Neural progenitor cell (in vitro differentiated cells): ENCODE measurements at regions not wholly inside any gene's neighbourhood (a gene's known extent, or its start where the extent isn't known, plus 50 kb on each side); places are given as distances from the start of the nearest gene placed in this dataset.
A peak's percentile ranks its signal among the peaks of the same experiment; 100 is the strongest.
"Not testable (repeated sequence)": the region's sequence is repeated elsewhere in the genome, so short reads cannot be mapped to it uniquely, and the experiment has no call there.

Experiments
- DNase-seq: peaks from one replicate; pipeline ENCODE4 v3.0.0-alpha.2; 2016; ENCODE audit warnings: low spot score
- H2AFZ ChIP-seq: fragments of 200-600 bp; sonication (generic); replicated peaks from 2 replicates; pipeline ENCODE4 v1.6.1; 2016; ENCODE audit warnings: antibody characterized with exemption
- H3F3A ChIP-seq: fragments of 200-600 bp; sonication (generic); 2 replicates; pipeline ENCODE4 v1.6.1; 2016; ENCODE audit warnings: antibody characterized with exemption, low read depth
- H3K27ac ChIP-seq: fragments of 200-600 bp; sonication (generic); 2 replicates; pipeline ENCODE4 v1.5.1; 2016; ENCODE audit warnings: mild to moderate bottlenecking
- H3K27me3 ChIP-seq: fragments of 200-600 bp; sonication (generic); 2 replicates; pipeline ENCODE4 v1.6.1; 2016; ENCODE audit warnings: mild to moderate bottlenecking, moderate library complexity
- H3K36me3 ChIP-seq: fragments of 200-600 bp; sonication (generic); 2 replicates; pipeline ENCODE4 v1.5.1; 2016
- H3K4me1 ChIP-seq: fragments of 200-600 bp; sonication (generic); 2 replicates; pipeline ENCODE4 v1.6.1; 2016; ENCODE audit warnings: mixed run types
- H3K4me2 ChIP-seq: fragments of 200-600 bp; sonication (generic); 2 replicates; pipeline ENCODE4 v1.6.1; 2016
- H3K4me3 ChIP-seq: fragments of 200-600 bp; sonication (generic); 2 replicates; pipeline ENCODE4 v1.5.1; 2016
- H3K79me2 ChIP-seq: fragments of 200-600 bp; sonication (generic); 2 replicates; pipeline ENCODE4 v1.6.1; 2016; ENCODE audit warnings: low read depth
- H3K9ac ChIP-seq: fragments of 200-600 bp; sonication (generic); 2 replicates; pipeline ENCODE4 v1.6.1; 2016
- H3K9me3 ChIP-seq: fragments of 200-600 bp; sonication (generic); 2 replicates; pipeline ENCODE4 v1.5.1; 2016; ENCODE audit warnings: low read depth
- H4K20me1 ChIP-seq: fragments of 200-600 bp; sonication (generic); 2 replicates; pipeline ENCODE4 v1.6.1; 2016; ENCODE audit warnings: low read depth
- H3K27ac Mint-ChIP-seq: 3 replicates; pipeline ENCODE4 v1.8.0; 2021; ENCODE audit warnings: mixed read lengths
- H3K27me3 Mint-ChIP-seq: 2 replicates; pipeline ENCODE4 v1.8.0; 2022; ENCODE audit warnings: low read depth, mild to moderate bottlenecking, inconsistent platforms, moderate library complexity, mixed read lengths; ENCODE audit not compliant: insufficient read depth
- H3K36me3 Mint-ChIP-seq: 3 replicates; pipeline ENCODE4 v1.8.0; 2021; ENCODE audit warnings: mixed read lengths
- H3K4me1 Mint-ChIP-seq: 3 replicates; pipeline ENCODE4 v1.8.0; 2021; ENCODE audit warnings: mixed read lengths
- H3K4me3 Mint-ChIP-seq: 3 replicates; pipeline ENCODE4 v1.8.0; 2021; ENCODE audit warnings: mild to moderate bottlenecking, moderate library complexity, mixed read lengths
- H3K9me3 Mint-ChIP-seq: 3 replicates; pipeline ENCODE4 v1.8.0; 2020; ENCODE audit warnings: mixed read lengths
- EZH2 ChIP-seq: fragments of 200-600 bp; sonication (generic); IDR thresholded peaks from 2 replicates; pipeline ENCODE4 v1.6.1; 2017; ENCODE audit warnings: antibody characterized with exemption, mild to moderate bottlenecking, moderate library complexity
- EZH2phosphoT487 ChIP-seq: fragments of 200-600 bp; sonication (generic); IDR thresholded peaks from 2 replicates; pipeline ENCODE4 v1.6.1; 2017; ENCODE audit warnings: antibody characterized with exemption
- TF ChIP-seq, protein P1 (sequence below): fragments of 200-600 bp; sonication (generic); IDR thresholded peaks from 2 replicates; pipeline ENCODE4 v1.5.1; 2017; ENCODE audit warnings: antibody characterized with exemption, mild to moderate bottlenecking

DNA sequence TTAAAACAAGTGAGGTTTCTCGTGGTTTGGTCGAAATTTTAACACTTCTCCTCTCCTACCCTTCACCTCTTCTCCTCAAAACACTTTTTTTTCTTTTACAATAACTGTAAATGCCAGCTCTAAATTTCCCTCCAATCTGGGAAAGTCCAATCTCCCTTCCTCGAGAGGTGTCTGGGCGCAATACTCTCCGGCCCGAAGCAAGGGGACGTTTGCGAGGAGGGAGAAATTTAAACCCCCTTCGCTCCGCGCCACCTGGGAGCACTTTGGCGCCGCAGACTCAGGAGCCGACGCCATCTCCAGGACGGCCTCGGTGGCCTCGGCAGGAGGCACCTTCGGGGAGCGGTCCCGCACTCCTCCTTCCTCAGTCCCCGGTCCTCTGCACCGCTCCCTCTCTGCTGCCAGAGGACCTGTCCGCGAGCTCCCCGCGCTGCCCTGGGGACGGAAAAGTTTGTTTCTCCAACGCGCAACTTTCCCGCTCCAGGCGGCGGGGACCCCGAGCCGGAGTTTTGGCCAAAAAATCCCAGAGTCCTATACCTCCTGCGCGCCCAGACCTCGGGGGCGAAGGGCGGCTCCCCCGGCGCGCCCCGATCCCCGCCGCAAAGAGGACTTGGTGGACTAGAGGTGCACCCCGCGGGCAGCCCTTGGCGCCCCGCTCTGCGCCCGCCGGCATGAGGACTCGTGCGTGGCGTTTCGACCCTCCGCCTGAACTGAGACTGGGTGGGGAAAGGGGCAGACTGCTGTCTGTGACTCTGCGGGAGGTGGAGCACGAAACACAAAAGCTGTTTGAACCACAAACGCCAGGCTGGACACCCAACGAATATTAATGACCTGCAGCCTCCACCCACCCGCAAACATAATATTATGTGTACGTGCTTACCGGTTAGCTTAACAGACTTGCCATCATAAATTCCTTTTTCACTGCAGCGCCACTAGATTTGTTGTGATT is 95.2 kb upstream of the HMGA2 start:
- no peaks in the 10 kb centered on the region for H3K36me3 Mint-ChIP-seq
- H3K4me2 ChIP-seq, result peak overlapping the region; percentile 89
- H3K9me3 Mint-ChIP-seq, result peaks cover 6% of the 10 kb centered on the region
- H3K9me3 ChIP-seq, result no peaks in the 10 kb centered on the region
- no peak overlapping the region for H3K27ac ChIP-seq
- H2AFZ ChIP-seq, result peak overlapping the region; percentile 74
- H3K36me3 ChIP-seq, result no peaks in the 10 kb centered on the region
- peaks cover 14% of the 10 kb centered on the region for H3K27me3 Mint-ChIP-seq
- H3K4me3 Mint-ChIP-seq, result peak overlapping the region; percentile 86
- H3K4me1 Mint-ChIP-seq, result peaks cover 12% of the 10 kb centered on the region
- H4K20me1 ChIP-seq, result no peaks in the 10 kb centered on the region
- peaks cover 7% of the 10 kb centered on the region for H3F3A ChIP-seq
- peak overlapping the region; percentile 59 for H3K4me3 ChIP-seq
- peak; percentile 75 for DNase-seq
- no peak overlapping the region for H3K9ac ChIP-seq
- TF ChIP-seq EZH2phosphoT487, result peak; percentile 8
- TF ChIP-seq, protein P1, sequence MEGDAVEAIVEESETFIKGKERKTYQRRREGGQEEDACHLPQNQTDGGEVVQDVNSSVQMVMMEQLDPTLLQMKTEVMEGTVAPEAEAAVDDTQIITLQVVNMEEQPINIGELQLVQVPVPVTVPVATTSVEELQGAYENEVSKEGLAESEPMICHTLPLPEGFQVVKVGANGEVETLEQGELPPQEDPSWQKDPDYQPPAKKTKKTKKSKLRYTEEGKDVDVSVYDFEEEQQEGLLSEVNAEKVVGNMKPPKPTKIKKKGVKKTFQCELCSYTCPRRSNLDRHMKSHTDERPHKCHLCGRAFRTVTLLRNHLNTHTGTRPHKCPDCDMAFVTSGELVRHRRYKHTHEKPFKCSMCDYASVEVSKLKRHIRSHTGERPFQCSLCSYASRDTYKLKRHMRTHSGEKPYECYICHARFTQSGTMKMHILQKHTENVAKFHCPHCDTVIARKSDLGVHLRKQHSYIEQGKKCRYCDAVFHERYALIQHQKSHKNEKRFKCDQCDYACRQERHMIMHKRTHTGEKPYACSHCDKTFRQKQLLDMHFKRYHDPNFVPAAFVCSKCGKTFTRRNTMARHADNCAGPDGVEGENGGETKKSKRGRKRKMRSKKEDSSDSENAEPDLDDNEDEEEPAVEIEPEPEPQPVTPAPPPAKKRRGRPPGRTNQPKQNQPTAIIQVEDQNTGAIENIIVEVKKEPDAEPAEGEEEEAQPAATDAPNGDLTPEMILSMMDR, result no peak
- TF ChIP-seq EZH2, result peak; percentile 71
- no peak overlapping the region for H3K27ac Mint-ChIP-seq
- no peaks in the 10 kb centered on the region for H3K79me2 ChIP-seq
- H3K4me1 ChIP-seq, result peaks cover 9% of the 10 kb centered on the region
- peaks cover 45% of the 10 kb centered on the region for H3K27me3 ChIP-seq

DNA sequence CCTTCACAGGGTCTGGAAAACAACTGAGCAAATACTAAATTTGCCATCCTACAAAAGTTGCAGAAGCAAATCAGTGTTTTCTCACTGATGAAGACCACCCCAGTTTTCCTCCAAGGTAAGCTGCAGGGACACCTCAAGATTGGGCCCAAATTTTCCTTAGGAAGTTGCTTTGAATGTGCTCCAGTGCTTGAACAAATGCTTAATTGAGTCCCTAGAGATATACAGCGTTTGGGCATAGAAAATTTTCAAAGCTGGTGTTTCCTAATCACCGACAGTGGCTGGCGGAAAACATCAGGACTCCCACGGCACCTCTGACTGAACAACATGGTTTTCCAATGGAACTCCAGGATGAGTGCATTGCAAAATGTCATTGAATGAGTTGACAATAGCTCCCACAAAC is 92.5 kb upstream of the HMGA2 start:
- Mint-ChIP-seq H3K4me3 (no peak overlapping the region), H3K36me3 (no peaks in the 10 kb centered on the region), H3K27ac (no peak overlapping the region), H3K27me3 (peaks cover 15% of the 10 kb centered on the region), H3K9me3 (peaks cover 3% of the 10 kb centered on the region), H3K4me1 (peaks cover 12% of the 10 kb centered on the region)
- no peak for DNase-seq
- peaks cover 9% of the 10 kb centered on the region for H3K4me1 ChIP-seq
- H4K20me1 ChIP-seq, result no peaks in the 10 kb centered on the region
- TF ChIP-seq, protein P1, result no peak
- no peak for TF ChIP-seq EZH2phosphoT487
- TF ChIP-seq EZH2, result no peak
- H3K9ac ChIP-seq, result no peak overlapping the region
- H3K4me3 ChIP-seq, result no peak overlapping the region
- no peaks in the 10 kb centered on the region for H3K36me3 ChIP-seq
- peaks cover 45% of the 10 kb centered on the region for H3K27me3 ChIP-seq
- H3K9me3 ChIP-seq, result no peaks in the 10 kb centered on the region
- H3K4me2 ChIP-seq, result no peak overlapping the region
- no peaks in the 10 kb centered on the region for H3K79me2 ChIP-seq
- no peak overlapping the region for H3K27ac ChIP-seq
- H3F3A ChIP-seq, result peaks cover 7% of the 10 kb centered on the region
- no peak overlapping the region for H2AFZ ChIP-seq

DNA sequence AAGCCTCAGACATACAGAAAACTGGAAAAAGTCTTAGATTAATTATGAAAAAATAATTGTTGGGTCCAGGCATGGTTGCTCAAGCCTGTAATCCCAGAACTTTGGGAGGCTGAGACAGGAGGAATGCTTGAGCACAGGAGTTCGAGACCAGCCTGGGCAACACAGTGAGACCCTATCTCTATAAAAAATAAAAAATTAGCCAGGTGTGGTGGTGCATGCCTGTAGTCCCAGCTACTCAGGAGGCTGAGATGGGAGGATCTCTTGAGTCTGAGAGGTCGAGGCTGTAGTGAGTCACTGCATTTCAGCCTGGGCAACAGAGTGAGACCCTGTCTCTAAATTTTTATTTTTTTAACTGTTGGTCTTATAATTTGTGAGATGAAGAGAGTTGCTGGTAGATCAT is 90.6 kb upstream of the HMGA2 start:
- peaks cover 16% of the 10 kb centered on the region for H3K27me3 Mint-ChIP-seq
- not testable (repeated sequence) for H3K9me3 Mint-ChIP-seq, H3K4me1 Mint-ChIP-seq, H3K4me2 ChIP-seq, H4K20me1 ChIP-seq, H3F3A ChIP-seq, H3K36me3 Mint-ChIP-seq, H3K4me3 ChIP-seq, H2AFZ ChIP-seq, H3K9ac ChIP-seq, H3K4me3 Mint-ChIP-seq, H3K4me1 ChIP-seq, H3K27ac ChIP-seq, H3K27ac Mint-ChIP-seq, DNase-seq, H3K79me2 ChIP-seq, H3K36me3 ChIP-seq, H3K9me3 ChIP-seq
- H3K27me3 ChIP-seq, result peaks cover 31% of the 10 kb centered on the region

DNA sequence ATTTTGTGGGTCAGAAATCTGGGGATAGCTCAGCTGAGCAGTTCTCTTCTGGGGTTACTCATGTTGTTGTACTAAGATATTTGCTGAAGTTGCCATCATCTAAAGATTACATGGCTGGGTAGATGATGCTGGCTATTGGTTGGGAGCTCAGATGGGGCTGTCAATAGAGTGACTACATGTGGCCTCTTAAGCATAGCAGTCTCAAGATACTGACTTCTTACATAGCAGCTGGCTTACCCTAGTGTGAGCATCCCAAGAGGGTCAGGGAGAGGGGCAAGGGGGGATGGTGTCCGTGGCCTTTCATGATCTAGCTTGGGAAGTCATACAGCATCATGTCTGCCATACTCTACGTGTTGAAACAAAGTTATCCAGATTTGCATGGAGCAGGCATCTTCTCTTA is 90.1 kb upstream of the HMGA2 start:
- no peak overlapping the region for H3K4me3 ChIP-seq
- Mint-ChIP-seq H3K4me3 (no peak overlapping the region), H3K27ac (no peak overlapping the region), H3K9me3 (peaks cover 8% of the 10 kb centered on the region), H3K27me3 (peaks cover 20% of the 10 kb centered on the region), H3K4me1 (peaks cover 6% of the 10 kb centered on the region), H3K36me3 (peaks cover 4% of the 10 kb centered on the region)
- H3K27ac ChIP-seq, result no peak overlapping the region
- DNase-seq, result no peak
- H3K9me3 ChIP-seq, result no peaks in the 10 kb centered on the region
- peaks cover 5% of the 10 kb centered on the region for H3K4me1 ChIP-seq
- no peak overlapping the region for H3K4me2 ChIP-seq
- no peak overlapping the region for H2AFZ ChIP-seq
- TF ChIP-seq, protein P1, result no peak
- TF ChIP-seq EZH2, result no peak
- TF ChIP-seq EZH2phosphoT487, result no peak
- peaks cover 7% of the 10 kb centered on the region for H3F3A ChIP-seq
- H4K20me1 ChIP-seq, result no peaks in the 10 kb centered on the region
- no peak overlapping the region for H3K9ac ChIP-seq
- no peaks in the 10 kb centered on the region for H3K79me2 ChIP-seq
- H3K36me3 ChIP-seq, result no peaks in the 10 kb centered on the region
- H3K27me3 ChIP-seq, result peaks cover 25% of the 10 kb centered on the region
